ENCODE measurements at regions not wholly inside any gene's neighbourhood (a gene's known extent, or its start where the extent isn't known, plus 50 kb on each side); places are given as distances from the start of the nearest gene placed in this dataset.

DNA sequence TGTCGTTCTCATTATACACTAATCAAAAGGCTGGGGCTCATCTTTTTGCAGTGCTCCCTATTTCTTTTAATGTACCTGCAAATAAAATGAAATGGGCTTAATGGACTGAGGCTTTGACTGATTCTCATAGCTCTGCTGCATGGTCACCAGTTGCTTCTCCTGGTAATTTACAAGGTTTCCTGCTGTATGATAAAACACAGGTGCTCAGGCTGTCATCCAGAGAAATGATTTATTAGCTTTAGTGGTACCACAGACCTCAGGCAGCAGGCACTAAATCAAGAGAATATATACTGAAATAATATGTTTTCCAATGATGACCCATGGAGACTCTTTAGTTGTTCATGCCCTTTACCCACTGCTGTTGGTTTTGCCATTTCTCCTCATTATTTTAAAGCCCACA is 137.7 kb downstream of the C4orf33 start:
- intact Hi-C loops (cut with DNase I): no loop called here
- DNase-seq: no peak
- TF ChIP-seq, protein P1, sequence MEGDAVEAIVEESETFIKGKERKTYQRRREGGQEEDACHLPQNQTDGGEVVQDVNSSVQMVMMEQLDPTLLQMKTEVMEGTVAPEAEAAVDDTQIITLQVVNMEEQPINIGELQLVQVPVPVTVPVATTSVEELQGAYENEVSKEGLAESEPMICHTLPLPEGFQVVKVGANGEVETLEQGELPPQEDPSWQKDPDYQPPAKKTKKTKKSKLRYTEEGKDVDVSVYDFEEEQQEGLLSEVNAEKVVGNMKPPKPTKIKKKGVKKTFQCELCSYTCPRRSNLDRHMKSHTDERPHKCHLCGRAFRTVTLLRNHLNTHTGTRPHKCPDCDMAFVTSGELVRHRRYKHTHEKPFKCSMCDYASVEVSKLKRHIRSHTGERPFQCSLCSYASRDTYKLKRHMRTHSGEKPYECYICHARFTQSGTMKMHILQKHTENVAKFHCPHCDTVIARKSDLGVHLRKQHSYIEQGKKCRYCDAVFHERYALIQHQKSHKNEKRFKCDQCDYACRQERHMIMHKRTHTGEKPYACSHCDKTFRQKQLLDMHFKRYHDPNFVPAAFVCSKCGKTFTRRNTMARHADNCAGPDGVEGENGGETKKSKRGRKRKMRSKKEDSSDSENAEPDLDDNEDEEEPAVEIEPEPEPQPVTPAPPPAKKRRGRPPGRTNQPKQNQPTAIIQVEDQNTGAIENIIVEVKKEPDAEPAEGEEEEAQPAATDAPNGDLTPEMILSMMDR (IDR thresholded peaks at IDR 0.05): no peak
- no peak for TF ChIP-seq POLR2A (IDR thresholded peaks at IDR 0.05)
- Histone ChIP-seq H3K9me3 (no peaks in the 10 kb centered on the region), H3K36me3 (no peaks in the 10 kb centered on the region), H3K4me3 (replicated peaks in 1 of 3) (no peak overlapping the region), H3K4me1 (no peaks in the 10 kb centered on the region), H3K27ac (no peak overlapping the region), H3K27me3 (no peaks in the 10 kb centered on the region)
- 82 to 86% methylated on average over 1 of the region's 1 CpG for WGBS, 2 donors

DNA sequence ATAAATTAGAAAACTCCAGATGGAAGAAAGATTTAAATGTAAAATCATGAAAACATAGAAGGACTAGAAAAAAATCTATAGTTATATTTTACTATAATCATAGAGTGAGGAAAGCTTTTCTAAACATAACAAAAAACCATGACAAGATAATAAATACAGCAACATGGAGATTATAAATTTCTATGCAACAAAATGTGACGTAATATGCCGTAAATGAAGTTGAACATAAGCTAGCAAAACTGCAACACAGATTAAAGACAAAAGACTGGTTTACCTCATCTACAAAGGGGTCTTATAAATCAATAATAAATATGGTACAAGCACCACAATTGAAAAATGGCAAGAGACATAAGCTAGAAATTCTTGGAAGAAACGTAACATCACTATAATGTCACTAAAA is 140.4 kb downstream of the C4orf33 start:
- intact Hi-C loops (cut with DNase I): no loop called here

DNA sequence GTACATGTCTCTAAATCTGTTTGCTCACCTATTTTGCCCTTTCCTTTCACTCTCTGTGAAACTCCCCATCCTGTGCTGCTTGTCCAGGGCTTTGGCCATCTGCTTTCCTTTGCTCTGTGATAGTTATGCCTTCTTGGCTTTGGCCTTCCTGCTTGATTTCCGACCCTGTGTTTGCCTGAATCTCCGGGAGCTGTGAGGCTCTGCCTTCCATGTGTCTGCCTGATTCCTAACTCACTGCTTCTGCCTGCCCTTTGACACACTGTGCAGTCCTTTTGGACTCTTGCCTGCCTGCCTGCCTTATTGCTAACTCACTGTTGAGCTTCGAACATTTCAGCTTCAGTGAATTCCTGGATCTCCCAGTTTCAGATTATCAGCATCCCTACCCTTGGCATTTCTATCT is 143.1 kb downstream of the C4orf33 start:
- no peak overlapping the region for H3K27ac ChIP-seq
- no peaks in the 10 kb centered on the region for H3K9me3 ChIP-seq
- no peaks in the 10 kb centered on the region for H3K4me1 ChIP-seq
- TF ChIP-seq POLR2A (IDR thresholded peaks at IDR 0.05): no peak
- TF ChIP-seq, protein P1 (IDR thresholded peaks at IDR 0.05): no peak
- intact Hi-C loops (cut with DNase I): no loop called here
- DNase-seq: no peak
- 45 to 53% methylated on average over 3 of the region's 3 CpGs for WGBS, 2 donors
- no peaks in the 10 kb centered on the region for H3K27me3 ChIP-seq
- H3K36me3 ChIP-seq: no peaks in the 10 kb centered on the region
- H3K4me3 ChIP-seq (replicated peaks in 1 of 3): no peak overlapping the region

More for the DNA sequence above, 140.4 kb downstream of the C4orf33 start:
- no peak for DNase-seq
- TF ChIP-seq POLR2A (IDR thresholded peaks at IDR 0.05): no peak
- TF ChIP-seq, protein P1 (IDR thresholded peaks at IDR 0.05): no peak
- Histone ChIP-seq H3K27me3 (no peaks in the 10 kb centered on the region), H3K9me3 (no peaks in the 10 kb centered on the region), H3K36me3 (no peaks in the 10 kb centered on the region), H3K4me1 (no peaks in the 10 kb centered on the region), H3K4me3 (replicated peaks in 1 of 3) (no peak overlapping the region), H3K27ac (no peak overlapping the region)
- 95 to 97% methylated on average over 3 of the region's 3 CpGs for WGBS, 2 donors

DNA sequence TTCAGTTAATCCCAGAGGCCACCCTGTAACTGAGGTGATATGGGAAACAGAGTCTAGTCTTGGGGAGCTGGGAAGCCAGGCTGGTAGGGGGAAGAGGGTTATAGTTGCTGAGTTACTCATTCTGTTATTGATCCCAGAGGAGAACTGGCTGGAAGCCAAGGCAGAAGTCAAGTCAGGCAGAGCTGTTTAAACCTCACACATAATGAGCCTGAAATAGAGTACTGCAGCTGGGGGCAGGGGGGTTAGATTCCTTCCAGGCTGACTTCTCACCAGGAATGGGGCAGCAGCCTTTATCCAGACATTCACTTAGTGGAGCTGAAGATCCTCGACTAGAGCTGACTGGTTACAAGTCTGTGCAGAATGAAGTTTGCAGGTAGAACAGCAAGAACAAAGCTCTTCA is 144.9 kb downstream of the C4orf33 start:
- H3K4me3 ChIP-seq (replicated peaks in 1 of 3): no peak overlapping the region
- H3K4me1 ChIP-seq: no peaks in the 10 kb centered on the region
- no peaks in the 10 kb centered on the region for H3K27me3 ChIP-seq
- H3K27ac ChIP-seq: no peak overlapping the region
- no peaks in the 10 kb centered on the region for H3K36me3 ChIP-seq
- 24 to 33% methylated on average over 1 of the region's 1 CpG for WGBS, 2 donors
- TF ChIP-seq, protein P1 (IDR thresholded peaks at IDR 0.05): no peak
- TF ChIP-seq POLR2A (IDR thresholded peaks at IDR 0.05): no peak
- intact Hi-C loops (cut with DNase I): no loop called here
- H3K9me3 ChIP-seq: no peaks in the 10 kb centered on the region
- no peak for DNase-seq

DNA sequence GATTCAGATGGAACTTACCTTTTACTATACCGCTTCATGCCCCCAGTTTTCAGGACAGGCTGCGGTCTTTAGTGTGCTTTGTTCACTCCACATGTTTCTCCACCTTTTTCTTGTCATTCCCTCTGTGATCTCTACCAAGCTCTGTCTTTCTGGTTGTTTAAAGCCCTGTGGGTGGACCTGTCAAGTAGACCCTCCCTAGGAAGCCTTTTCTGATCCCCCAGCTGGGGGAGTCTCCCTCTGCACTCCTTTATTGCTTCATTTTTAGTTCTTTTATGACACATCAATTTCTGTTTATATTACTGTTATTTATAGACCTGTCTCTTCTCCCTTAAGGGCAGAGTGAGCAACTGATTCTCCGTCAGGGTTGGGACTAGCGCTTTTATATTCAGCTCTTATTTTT is 150.2 kb downstream of the C4orf33 start:
- H3K36me3 ChIP-seq: no peaks in the 10 kb centered on the region
- H3K4me1 ChIP-seq: no peaks in the 10 kb centered on the region
- WGBS, 2 donors: 96 to 97% methylated on average over 4 of the region's 4 CpGs
- no peak overlapping the region for H3K27ac ChIP-seq
- no peaks in the 10 kb centered on the region for H3K27me3 ChIP-seq
- no peaks in the 10 kb centered on the region for H3K9me3 ChIP-seq
- H3K4me3 ChIP-seq (replicated peaks in 1 of 3): no peak overlapping the region
- intact Hi-C loops (cut with DNase I): no loop called here
- TF ChIP-seq, protein P1 (IDR thresholded peaks at IDR 0.05): no peak
- TF ChIP-seq POLR2A (IDR thresholded peaks at IDR 0.05): no peak
- DNase-seq: no peak
